K562 (cell line): ENCODE measurements at regions not wholly inside any gene's neighbourhood (a gene's known extent, or its start where the extent isn't known, plus 50 kb on each side); places are given as distances from the start of the nearest gene placed in this dataset.

Source experiments
- ARID4B ChIP-seq: sonication (generic); formaldehyde crosslinking; IDR thresholded peaks from 2 replicates; pipeline ENCODE4 v1.8.0; 2022; ENCODE audit warnings: mild to moderate bottlenecking, missing genetic modification reagents
- BHLHE40 ChIP-seq: IDR thresholded peaks from 2 replicates; pipeline ENCODE4 v1.6.1; 2011; ENCODE audit warnings: low read length, improper control_type of control experiment
- CBX1 ChIP-seq: sonication (generic); IDR thresholded peaks from 2 replicates; pipeline ENCODE4 v1.6.1; 2016; ENCODE audit warnings: antibody characterized with exemption, low read depth, mild to moderate bottlenecking
- FOXP4 ChIP-seq: sonication (generic); formaldehyde crosslinking; IDR thresholded peaks from 2 replicates; pipeline ENCODE4 v1.8.0; 2022; ENCODE audit warnings: mild to moderate bottlenecking, missing genetic modification reagents, borderline replicate concordance
- IRF1 ChIP-seq: sonication (generic); formaldehyde crosslinking; IDR thresholded peaks from 2 replicates; pipeline ENCODE4 v1.8.0; 2022; ENCODE audit warnings: missing genetic modification reagents, mild to moderate bottlenecking, borderline replicate concordance
- MCM2 ChIP-seq: fragments of 450-650 bp; IDR thresholded peaks from 2 replicates; pipeline ENCODE4 v1.6.1; 2017; ENCODE audit warnings: low read depth, mild to moderate bottlenecking
- RUNX1 ChIP-seq: sonication (generic); IDR thresholded peaks from 2 replicates; pipeline ENCODE4 v1.6.1; 2016; ENCODE audit warnings: antibody characterized with exemption, low read depth
- ZBTB17 ChIP-seq: fragments of 450-650 bp; formaldehyde crosslinking; IDR thresholded peaks from 2 replicates; pipeline ENCODE4 v1.4.0; 2020; ENCODE audit warnings: mild to moderate bottlenecking
- TF ChIP-seq, protein P1 (sequence below): IDR thresholded peaks from 3 replicates; pipeline ENCODE4 v1.6.1; 2011; ENCODE audit warnings: borderline replicate concordance, mild to moderate bottlenecking; ENCODE audit not compliant: insufficient read length, insufficient read depth

DNA sequence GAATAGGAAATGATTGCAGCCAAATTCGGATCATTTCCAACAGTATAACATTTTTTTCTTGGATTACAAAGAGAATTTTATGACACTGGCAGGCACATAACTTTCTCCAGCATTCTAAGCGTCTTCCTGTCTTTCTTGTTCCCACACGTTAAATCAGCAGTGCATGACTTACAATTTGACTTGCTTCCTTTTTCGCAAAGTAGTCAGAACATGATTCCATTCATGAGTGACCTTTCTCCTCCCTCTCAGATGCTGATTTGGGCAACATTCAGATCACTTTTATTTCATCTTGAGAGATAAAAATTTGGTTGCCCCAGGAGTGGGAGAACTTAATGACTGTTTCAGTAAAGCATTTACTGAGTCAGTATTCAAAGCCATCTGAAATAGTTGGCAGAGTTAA is 858.7 kb upstream of the ACVR2A start (continued):
- TF ChIP-seq RUNX1 (no peak), ZBTB17 (CRISPR knock-in tag) (no peak), BHLHE40 (no peak), CBX1 (no peak), MCM2 (no peak), ARID4B (no peak), IRF1 (CRISPR knock-in tag) (no peak), FOXP4 (CRISPR knock-in tag) (no peak)
- TF ChIP-seq, protein P1, sequence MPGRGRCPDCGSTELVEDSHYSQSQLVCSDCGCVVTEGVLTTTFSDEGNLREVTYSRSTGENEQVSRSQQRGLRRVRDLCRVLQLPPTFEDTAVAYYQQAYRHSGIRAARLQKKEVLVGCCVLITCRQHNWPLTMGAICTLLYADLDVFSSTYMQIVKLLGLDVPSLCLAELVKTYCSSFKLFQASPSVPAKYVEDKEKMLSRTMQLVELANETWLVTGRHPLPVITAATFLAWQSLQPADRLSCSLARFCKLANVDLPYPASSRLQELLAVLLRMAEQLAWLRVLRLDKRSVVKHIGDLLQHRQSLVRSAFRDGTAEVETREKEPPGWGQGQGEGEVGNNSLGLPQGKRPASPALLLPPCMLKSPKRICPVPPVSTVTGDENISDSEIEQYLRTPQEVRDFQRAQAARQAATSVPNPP: no peak
